Mammary epithelial cell (primary cell): ENCODE measurements at regions not wholly inside any gene's neighbourhood (a gene's known extent, or its start where the extent isn't known, plus 50 kb on each side); places are given as distances from the start of the nearest gene placed in this dataset.

ENCODE experiments used
- CTCF ChIP-seq, 2 donors: IDR thresholded peaks in 1 of 2; conservative IDR thresholded peaks in 1 of 2; 2 replicates each; pipeline ENCODE4 v1.5.1; 2011 to 2012; ENCODE audit warnings: inconsistent platforms in 2 of 2, low read length in 2 of 2, mild to moderate bottlenecking in 2 of 2, control low read depth in 1 of 2, low read depth in 1 of 2; ENCODE audit not compliant: insufficient read depth in 1 of 2; ENCODE audit errors: extremely low read depth in 1 of 2
- EZH2 ChIP-seq: IDR thresholded peaks from 2 replicates; pipeline ENCODE4 v1.6.1; 2012; ENCODE audit warnings: low read length, inconsistent platforms, borderline replicate concordance

GRCh38 chr14:42200957-42201356 is 594.3 kb downstream of the LRFN5 start:
- TF ChIP-seq CTCF (conservative IDR thresholded peaks at IDR 0.05 in 1 of 2, IDR thresholded peaks at IDR 0.05 in 1 of 2; ENCODE audit: extremely low read depth in 1 of 2, insufficient read depth in 1 of 2, low read depth in 1 of 2, low read length in 2 of 2) = no peak
- no peak for TF ChIP-seq EZH2
